Liver (tissue), 8 donors: ENCODE measurements at regions not wholly inside any gene's neighbourhood (a gene's known extent, or its start where the extent isn't known, plus 50 kb on each side); places are given as distances from the start of the nearest gene placed in this dataset.

Source experiments
- DNase-seq: peaks from one replicate; pipeline ENCODE4 v3.0.0-alpha.2; 2017; ENCODE audit warnings: low spot score
- H3K27ac ChIP-seq, 2 donors: one replicate each; pipeline ENCODE4 v1.7.0; 2013; ENCODE audit warnings: inconsistent platforms in 2 of 2, low read length in 2 of 2, control low read depth in 1 of 2, low read depth in 1 of 2, mild to moderate bottlenecking in 1 of 2
- H3K27me3 ChIP-seq, 4 donors: one replicate each; pipeline versions ENCODE4 v1.6.1 to v1.7.0; 2013; ENCODE audit warnings: low read length in 3 of 4, inconsistent platforms in 1 of 4, mild to moderate bottlenecking in 1 of 4, moderate library complexity in 1 of 4; ENCODE audit not compliant: control insufficient read depth in 4 of 4, insufficient read depth in 4 of 4
- H3K36me3 ChIP-seq, 4 donors: one replicate each; pipeline versions ENCODE4 v1.6.1 to v1.7.0; 2013; ENCODE audit warnings: low read length in 3 of 4, mild to moderate bottlenecking in 3 of 4, low read depth in 1 of 4, moderate library complexity in 1 of 4; ENCODE audit not compliant: control insufficient read depth in 4 of 4, insufficient read depth in 3 of 4
- H3K4me1 ChIP-seq, 4 donors: one replicate each; pipeline versions ENCODE4 v1.6.1 to v1.7.0; 2013; ENCODE audit warnings: low read length in 3 of 4, mild to moderate bottlenecking in 3 of 4, moderate library complexity in 1 of 4; ENCODE audit not compliant: control insufficient read depth in 4 of 4, insufficient read depth in 4 of 4
- H3K4me3 ChIP-seq, 3 donors: one replicate each; pipeline versions ENCODE4 v1.6.1 to v1.7.0; 2013; ENCODE audit warnings: low read length in 3 of 3, control low read depth in 1 of 3, low read depth in 1 of 3, mild to moderate bottlenecking in 1 of 3
- H3K9ac ChIP-seq, 2 donors: one replicate each; pipeline ENCODE4 v1.7.0; 2013; ENCODE audit warnings: low read length in 2 of 2, mild to moderate bottlenecking in 2 of 2, moderate library complexity in 2 of 2, control low read depth in 1 of 2, low read depth in 1 of 2
- H3K9me3 ChIP-seq, 4 donors: one replicate each; pipeline versions ENCODE4 v1.6.1 to v1.7.0; 2013; ENCODE audit warnings: low read length in 3 of 4; ENCODE audit not compliant: control insufficient read depth in 4 of 4
- ATF3 ChIP-seq: IDR thresholded peaks from 2 replicates; pipeline ENCODE4 v1.6.1; 2016; ENCODE audit warnings: antibody characterized with exemption
- CTCF ChIP-seq: fragments of 150-350 bp; IDR thresholded peaks from 2 replicates; pipeline ENCODE4 v1.5.1; 2017; ENCODE audit warnings: improper control_type of control experiment, low read depth, low read length; ENCODE audit not compliant: missing input control
- EGR1 ChIP-seq, 2 donors: IDR thresholded peaks; 2 replicates each; pipeline ENCODE4 v1.6.1; 2016 to 2018; ENCODE audit warnings: antibody characterized with exemption in 2 of 2, low read depth in 2 of 2
- FOXA1 ChIP-seq: IDR thresholded peaks from 2 replicates; pipeline ENCODE4 v1.6.1; 2016; ENCODE audit warnings: antibody characterized with exemption
- FOXA2 ChIP-seq: IDR thresholded peaks from 2 replicates; pipeline ENCODE4 v1.6.1; 2016; ENCODE audit warnings: antibody characterized with exemption
- GABPA ChIP-seq, 2 donors: IDR thresholded peaks in 1 of 2; conservative IDR thresholded peaks in 1 of 2; 2 replicates each; pipeline ENCODE4 v1.6.1; 2016; ENCODE audit warnings: antibody characterized with exemption in 2 of 2, mild to moderate bottlenecking in 1 of 2, moderate library complexity in 1 of 2
- HNF4A ChIP-seq, 2 donors: conservative IDR thresholded peaks; 2 replicates each; pipeline ENCODE4 v1.6.1; 2016; ENCODE audit warnings: antibody characterized with exemption in 2 of 2, mild to moderate bottlenecking in 2 of 2
- HNF4G ChIP-seq: IDR thresholded peaks from 2 replicates; pipeline ENCODE4 v1.6.1; 2016; ENCODE audit warnings: antibody characterized with exemption
- JUND ChIP-seq, 2 donors: IDR thresholded peaks; 2 replicates each; pipeline ENCODE4 v1.6.1; 2016; ENCODE audit warnings: antibody characterized with exemption in 2 of 2
- MAX ChIP-seq: IDR thresholded peaks from 2 replicates; pipeline ENCODE4 v1.6.1; 2016; ENCODE audit warnings: antibody characterized with exemption
- NR2F2 ChIP-seq: IDR thresholded peaks from 2 replicates; pipeline ENCODE4 v1.6.1; 2016; ENCODE audit warnings: antibody characterized with exemption
- RAD21 ChIP-seq, 2 donors: IDR thresholded peaks; 2 replicates each; pipeline ENCODE4 v1.6.1; 2016; ENCODE audit warnings: antibody characterized with exemption in 2 of 2, mild to moderate bottlenecking in 2 of 2
- REST ChIP-seq: IDR thresholded peaks from 2 replicates; pipeline ENCODE4 v1.6.1; 2016; ENCODE audit warnings: antibody characterized with exemption, mild to moderate bottlenecking
- RXRA ChIP-seq, 2 donors: IDR thresholded peaks; 2 replicates each; pipeline ENCODE4 v1.6.1; 2017 to 2018; ENCODE audit warnings: antibody characterized with exemption in 2 of 2, mild to moderate bottlenecking in 1 of 2
- SP1 ChIP-seq: IDR thresholded peaks from 2 replicates; pipeline ENCODE4 v1.6.1; 2018; ENCODE audit warnings: antibody characterized with exemption, mild to moderate bottlenecking
- TAF1 ChIP-seq: conservative IDR thresholded peaks from 2 replicates; pipeline ENCODE4 v1.6.1; 2016; ENCODE audit warnings: antibody characterized with exemption, mild to moderate bottlenecking
- YY1 ChIP-seq: IDR thresholded peaks from 2 replicates; pipeline ENCODE4 v1.6.1; 2016; ENCODE audit warnings: antibody characterized with exemption, mild to moderate bottlenecking
- ZBTB33 ChIP-seq: IDR thresholded peaks from 2 replicates; pipeline ENCODE4 v1.6.1; 2016; ENCODE audit warnings: antibody characterized with exemption
- WGBS: extraction: QIAGEN DNeasy Blood & Tissue Kit; methylation state at CpG from one replicate; pipeline ENCODE4 v1.1.7; 2013; 5-methylcytosine and 5-hydroxymethylcytosine counted together
- donor health status: healthy.
- donor health status: healthy.
- donor health status: healthy.
- donor health status: healthy.
- donor health status: healthy.

GRCh38 chr13:50444726-50445125, 398.8 kb downstream of the DLEU7 start (continued):
- TF ChIP-seq MAX: no peak

DNA sequence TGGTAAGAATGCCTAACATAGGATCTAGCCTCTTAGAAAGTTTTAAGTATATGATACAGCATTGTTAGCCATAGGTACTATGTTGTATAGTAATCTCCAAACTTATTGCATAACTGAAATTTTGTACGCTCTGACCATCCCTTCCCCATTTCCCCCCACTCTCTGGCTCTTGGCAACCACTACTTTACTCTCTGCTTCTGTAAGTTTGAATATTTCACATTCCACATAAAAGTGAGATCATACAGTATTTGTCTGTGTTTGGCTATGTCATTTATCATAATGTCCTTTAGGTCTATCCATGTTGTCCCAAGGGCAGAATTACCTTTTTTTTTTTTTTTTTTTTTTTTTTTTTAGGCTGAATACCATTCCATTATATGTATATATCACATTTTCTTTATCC, 396.9 kb downstream of the DLEU7 start:
- Histone ChIP-seq H3K4me1 (no peaks in the 10 kb centered on the region), H3K27ac (no peak overlapping the region), H3K9me3 (no peaks in the 10 kb centered on the region), H3K4me3 (no peak overlapping the region), H3K9ac (no peak overlapping the region), H3K27me3 (no peaks in the 10 kb centered on the region), H3K36me3 (no peaks in the 10 kb centered on the region)
- TF ChIP-seq RAD21 (IDR thresholded peaks at IDR 0.05): no peak
- 93% methylated on average over 1 of the region's 1 CpG for WGBS
- DNase-seq: no peak

GRCh38 chr13:50448535-50448998, 394.9 kb downstream of the DLEU7 start:
- no peak overlapping the region for H3K27ac ChIP-seq
- no peaks in the 10 kb centered on the region for H3K4me1 ChIP-seq
- 63% methylated on average over 1 of the region's 1 CpG for WGBS
- H3K9ac ChIP-seq: no peak overlapping the region
- DNase-seq: no peak
- H3K4me3 ChIP-seq: no peak overlapping the region
- TF ChIP-seq CTCF (no peak), YY1 (no peak), TAF1 (no peak), NR2F2 (no peak), ZBTB33 (no peak), REST (no peak), GABPA (IDR thresholded peaks at IDR 0.05 in 1 of 2, conservative IDR thresholded peaks at IDR 0.05 in 1 of 2) (no peak), SP1 (no peak), FOXA1 (no peak), FOXA2 (no peak), HNF4G (no peak), HNF4A (conservative IDR thresholded peaks at IDR 0.05) (no peak), ATF3 (no peak), RXRA (IDR thresholded peaks at IDR 0.05) (no peak), JUND (IDR thresholded peaks at IDR 0.05) (no peak), EGR1 (IDR thresholded peaks at IDR 0.05; ENCODE audit: low read depth in 2 of 2) (no peak)
- no peaks in the 10 kb centered on the region for H3K36me3 ChIP-seq
- H3K9me3 ChIP-seq: no peaks in the 10 kb centered on the region
- H3K27me3 ChIP-seq: no peaks in the 10 kb centered on the region
